Breast epithelium (tissue), 4 donors: ENCODE measurements at regions not wholly inside any gene's neighbourhood (a gene's known extent, or its start where the extent isn't known, plus 50 kb on each side); places are given as distances from the start of the nearest gene placed in this dataset.

Source experiments
- DNase-seq, 2 donors: peaks; one replicate each; pipeline ENCODE4 v3.0.0-alpha.2; 2019; ENCODE audit warnings: low spot score in 2 of 2
- H3K27ac ChIP-seq, 2 donors: fragments of 200-600 bp; sonication (generic) in 1 of 2; one replicate each; pipeline ENCODE4 v1.5.1; 2016 to 2019; ENCODE audit warnings: mild to moderate bottlenecking in 1 of 2
- H3K27me3 ChIP-seq, 2 donors: fragments of 200-600 bp; sonication (generic) in 1 of 2; one replicate each; pipeline versions ENCODE4 v1.5.1 to v1.6.0; 2017 to 2019; ENCODE audit warnings: control low read depth in 1 of 2, mild to moderate bottlenecking in 1 of 2
- H3K36me3 ChIP-seq: fragments of 200-600 bp; one replicate; pipeline ENCODE4 v1.5.1; 2019
- H3K4me1 ChIP-seq, 2 donors: fragments of 200-600 bp; sonication (generic); one replicate each; pipeline ENCODE4 v1.5.1; 2016 to 2019; ENCODE audit warnings: control low read depth in 1 of 2
- H3K4me3 ChIP-seq, 3 donors: fragments of 200-600 bp; sonication (generic); 1 replicate in 2 of 3; 2 replicates in 1 of 3; pipeline ENCODE4 v1.5.1; 2016 to 2019; ENCODE audit warnings: mild to moderate bottlenecking in 3 of 3, moderate library complexity in 2 of 3
- H3K9me3 ChIP-seq, 2 donors: fragments of 200-600 bp; sonication (generic) in 1 of 2; one replicate each; pipeline ENCODE4 v1.5.1; 2016 to 2019; ENCODE audit warnings: control low read depth in 1 of 2
- POLR2A ChIP-seq: fragments of 450-650 bp; IDR thresholded peaks from one replicate; pipeline ENCODE4 v1.6.1; 2016; ENCODE audit warnings: antibody characterized with exemption, mild to moderate bottlenecking, moderate library complexity
- POLR2AphosphoS5 ChIP-seq, 3 donors: sonication (generic); formaldehyde crosslinking; IDR thresholded peaks; one replicate each; pipeline ENCODE4 v1.6.1; 2017; ENCODE audit warnings: antibody characterized with exemption in 3 of 3
- intact Hi-C: fragments of 100-400 bp; cut with DNase I; formaldehyde crosslinking; loops from one replicate; pipeline ENCODE4 v1.15.1; 2023; ENCODE audit warnings: low total_unique reads
- TF ChIP-seq, protein P1 (sequence below), 3 donors: fragments of 450-650 bp; IDR thresholded peaks; one replicate each; pipeline ENCODE4 v1.5.1; 2016 to 2017; ENCODE audit warnings: antibody characterized with exemption in 3 of 3, mild to moderate bottlenecking in 3 of 3, moderate library complexity in 3 of 3

DNA sequence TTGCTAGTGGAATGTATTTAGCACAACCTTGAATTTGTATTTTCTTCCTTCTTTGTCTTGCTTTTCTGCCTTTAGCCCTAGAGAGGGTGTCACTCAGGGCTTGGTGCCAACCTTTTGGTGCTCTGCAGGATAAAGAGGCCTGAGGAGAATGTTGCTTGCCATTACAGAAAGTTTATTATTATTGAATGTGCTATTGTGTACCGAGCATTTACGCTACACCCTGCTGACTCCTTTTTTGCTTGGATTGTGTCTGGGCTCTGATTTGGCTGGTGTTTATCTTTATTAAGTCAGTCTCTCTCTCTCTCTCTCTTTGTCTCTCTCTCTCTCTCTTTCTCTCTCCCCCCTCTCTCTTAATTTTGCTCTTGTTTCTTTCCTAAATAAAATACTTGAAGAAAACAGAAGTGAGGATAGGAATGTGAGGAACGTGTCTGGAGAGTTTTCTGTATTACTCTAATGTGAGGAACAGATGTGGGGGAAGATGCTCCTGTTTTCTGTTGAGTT is 284.4 kb upstream of the PHYHIPL start:
- H3K27me3 ChIP-seq = no peaks in the 10 kb centered on the region
- H3K27ac ChIP-seq = no peak overlapping the region
- TF ChIP-seq, protein P1, sequence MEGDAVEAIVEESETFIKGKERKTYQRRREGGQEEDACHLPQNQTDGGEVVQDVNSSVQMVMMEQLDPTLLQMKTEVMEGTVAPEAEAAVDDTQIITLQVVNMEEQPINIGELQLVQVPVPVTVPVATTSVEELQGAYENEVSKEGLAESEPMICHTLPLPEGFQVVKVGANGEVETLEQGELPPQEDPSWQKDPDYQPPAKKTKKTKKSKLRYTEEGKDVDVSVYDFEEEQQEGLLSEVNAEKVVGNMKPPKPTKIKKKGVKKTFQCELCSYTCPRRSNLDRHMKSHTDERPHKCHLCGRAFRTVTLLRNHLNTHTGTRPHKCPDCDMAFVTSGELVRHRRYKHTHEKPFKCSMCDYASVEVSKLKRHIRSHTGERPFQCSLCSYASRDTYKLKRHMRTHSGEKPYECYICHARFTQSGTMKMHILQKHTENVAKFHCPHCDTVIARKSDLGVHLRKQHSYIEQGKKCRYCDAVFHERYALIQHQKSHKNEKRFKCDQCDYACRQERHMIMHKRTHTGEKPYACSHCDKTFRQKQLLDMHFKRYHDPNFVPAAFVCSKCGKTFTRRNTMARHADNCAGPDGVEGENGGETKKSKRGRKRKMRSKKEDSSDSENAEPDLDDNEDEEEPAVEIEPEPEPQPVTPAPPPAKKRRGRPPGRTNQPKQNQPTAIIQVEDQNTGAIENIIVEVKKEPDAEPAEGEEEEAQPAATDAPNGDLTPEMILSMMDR (IDR thresholded peaks at IDR 0.05) = no peak
- TF ChIP-seq POLR2A = no peak
- no peak for TF ChIP-seq POLR2AphosphoS5 (IDR thresholded peaks at IDR 0.05)
- H3K4me1 ChIP-seq = no peaks in the 10 kb centered on the region
- H3K9me3 ChIP-seq = no peaks in the 10 kb centered on the region
- H3K36me3 ChIP-seq = no peaks in the 10 kb centered on the region
- H3K4me3 ChIP-seq = no peak overlapping the region
- DNase-seq = no peak
- intact Hi-C loops = loop anchor here (5.0 kb wide), 1 partner anchor 1395 kb away; no protein-coding TSS in a partner anchor

DNA sequence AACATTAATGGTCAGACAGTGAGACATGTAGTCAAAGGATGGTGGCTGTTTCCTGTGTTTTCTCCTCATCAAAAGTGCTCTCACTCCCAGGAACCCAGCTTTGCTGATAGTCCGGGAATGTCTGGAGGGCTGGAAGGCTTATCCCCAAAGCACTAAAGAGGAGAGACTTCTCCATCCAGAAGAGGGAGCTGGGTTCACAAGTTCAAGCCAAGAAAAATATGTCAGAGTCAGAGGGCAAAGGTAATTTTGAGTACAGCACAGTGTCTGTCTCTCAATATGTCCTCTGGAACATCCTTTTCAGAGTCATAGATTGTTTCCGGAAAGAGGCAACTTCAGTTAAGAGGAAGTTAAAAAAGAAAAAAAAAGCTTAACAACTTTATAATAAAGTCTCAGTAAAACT is 281.5 kb upstream of the PHYHIPL start:
- DNase-seq = no peak
- Histone ChIP-seq H3K4me1 (no peaks in the 10 kb centered on the region), H3K27me3 (no peaks in the 10 kb centered on the region), H3K36me3 (no peaks in the 10 kb centered on the region), H3K4me3 (no peak overlapping the region), H3K9me3 (no peaks in the 10 kb centered on the region), H3K27ac (no peak overlapping the region)
- TF ChIP-seq POLR2A (no peak), POLR2AphosphoS5 (IDR thresholded peaks at IDR 0.05) (no peak)
- TF ChIP-seq, protein P1 (IDR thresholded peaks at IDR 0.05) = no peak
- intact Hi-C loops = loop anchor here (5.0 kb wide), 1 partner anchor 1392 kb away; no protein-coding TSS in a partner anchor

DNA sequence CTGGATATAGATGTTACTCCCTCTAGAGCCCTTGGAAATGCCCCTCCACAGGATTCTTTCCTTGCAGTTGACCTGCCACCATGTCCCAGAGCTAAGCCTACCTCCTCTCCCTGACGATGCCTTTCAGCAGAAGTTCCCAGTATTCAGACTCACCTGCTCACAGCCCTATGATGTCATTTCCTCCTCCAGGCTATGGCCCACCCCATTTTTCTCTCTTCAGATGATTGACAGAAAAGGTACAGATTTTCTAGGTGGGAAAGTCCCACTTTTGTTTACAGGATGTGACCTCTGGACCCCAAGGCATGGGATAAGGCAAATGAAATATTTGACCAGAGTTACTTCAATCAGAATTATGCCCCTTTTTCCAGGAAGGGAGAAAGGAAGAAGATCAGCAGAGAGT is 280.2 kb upstream of the PHYHIPL start:
- TF ChIP-seq POLR2AphosphoS5 (IDR thresholded peaks at IDR 0.05) (no peak), POLR2A (no peak)
- TF ChIP-seq, protein P1 (IDR thresholded peaks at IDR 0.05) = no peak
- H3K36me3 ChIP-seq = no peaks in the 10 kb centered on the region
- intact Hi-C loops = no loop called here
- H3K9me3 ChIP-seq = no peaks in the 10 kb centered on the region
- H3K27me3 ChIP-seq = no peaks in the 10 kb centered on the region
- DNase-seq = no peak
- H3K4me3 ChIP-seq = no peak overlapping the region
- peak overlapping the region in 1 of 2 donors; percentile 29 for H3K27ac ChIP-seq
- H3K4me1 ChIP-seq = no peaks in the 10 kb centered on the region

DNA sequence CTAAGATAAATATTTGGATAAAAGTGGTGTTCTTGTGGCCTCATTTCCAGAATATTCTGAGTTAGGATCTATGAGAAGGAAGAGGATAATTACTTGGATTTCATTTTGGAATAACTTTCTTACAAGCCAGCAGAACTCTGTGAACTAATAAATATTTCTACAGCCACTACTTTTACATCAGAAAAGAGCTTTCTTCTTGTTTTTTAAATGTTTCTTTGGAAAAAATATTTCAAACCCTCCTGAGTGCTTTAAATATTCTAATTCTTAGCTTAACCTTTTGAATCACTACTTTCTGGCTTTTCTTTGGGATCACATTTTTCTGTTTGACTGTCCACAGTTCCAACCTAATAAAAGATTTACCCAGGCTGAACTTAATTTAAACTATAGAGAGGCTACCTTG is 279.2 kb upstream of the PHYHIPL start:
- TF ChIP-seq POLR2A (no peak), POLR2AphosphoS5 (IDR thresholded peaks at IDR 0.05) (no peak)
- TF ChIP-seq, protein P1 (IDR thresholded peaks at IDR 0.05) = no peak
- Histone ChIP-seq H3K9me3 (no peaks in the 10 kb centered on the region), H3K27me3 (no peaks in the 10 kb centered on the region), H3K36me3 (no peaks in the 10 kb centered on the region), H3K4me3 (no peak overlapping the region), H3K4me1 (no peaks in the 10 kb centered on the region), H3K27ac (no peak overlapping the region)
- intact Hi-C loops = no loop called here
- DNase-seq = no peak

DNA sequence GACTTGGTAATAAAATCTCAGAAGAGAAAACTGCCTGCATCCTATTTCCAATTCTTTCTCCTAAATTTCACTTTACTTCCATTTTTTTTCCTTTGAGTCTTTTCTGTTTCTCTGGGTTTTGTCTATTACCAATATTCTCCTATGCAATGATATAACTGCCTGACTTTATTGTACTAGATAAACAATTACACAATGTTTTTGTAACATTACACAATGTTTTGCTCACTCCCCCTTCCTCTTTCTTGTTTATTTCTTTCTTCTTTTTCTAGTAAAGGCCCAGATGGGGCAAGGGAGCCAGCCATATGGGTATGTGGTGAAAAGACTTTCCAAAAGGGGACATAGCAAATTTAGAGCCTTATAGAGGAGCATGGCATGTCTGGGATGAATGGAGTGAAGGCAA is 278.7 kb upstream of the PHYHIPL start:
- TF ChIP-seq POLR2A = no peak
- TF ChIP-seq POLR2AphosphoS5 (IDR thresholded peaks at IDR 0.05) = no peak
- TF ChIP-seq, protein P1 (IDR thresholded peaks at IDR 0.05) = no peak
- H3K9me3 ChIP-seq = no peaks in the 10 kb centered on the region
- intact Hi-C loops = no loop called here
- no peaks in the 10 kb centered on the region for H3K4me1 ChIP-seq
- H3K36me3 ChIP-seq = no peaks in the 10 kb centered on the region
- DNase-seq = no peak
- peak overlapping the region in 1 of 2 donors; percentile 62 for H3K27ac ChIP-seq
- H3K27me3 ChIP-seq = no peaks in the 10 kb centered on the region
- no peak overlapping the region for H3K4me3 ChIP-seq
